GM19467 (cell line): ENCODE measurements at regions not wholly inside any gene's neighbourhood (a gene's known extent, or its start where the extent isn't known, plus 50 kb on each side); places are given as distances from the start of the nearest gene placed in this dataset.

Experiments
- ATAC-seq: cut with Tn5 transposase; IDR thresholded peaks from one replicate; pipeline ENCODE4 v1.9.1; 2021; ENCODE audit warnings: mild to moderate bottlenecking, moderate library complexity; ENCODE audit not compliant: unreplicated experiment

DNA sequence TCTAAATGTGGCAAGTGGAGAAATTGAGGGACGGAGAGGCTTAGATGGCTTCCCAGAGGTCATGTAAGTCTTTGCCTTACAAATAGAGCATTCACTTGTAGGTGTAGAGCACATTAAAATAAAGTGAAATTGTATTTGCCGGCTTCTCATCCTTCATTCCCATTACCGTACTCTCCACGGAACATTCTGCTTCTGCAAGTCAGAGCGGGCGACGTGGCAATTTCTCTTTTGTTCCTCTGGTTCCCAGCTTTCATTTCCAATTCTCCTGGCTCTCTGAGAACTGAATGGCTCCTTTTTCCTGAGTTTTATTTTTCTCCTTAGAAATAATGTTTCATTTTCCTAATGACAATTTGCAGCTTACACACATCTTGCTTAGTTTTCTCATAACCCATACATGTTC, 51.3 kb upstream of the PFKP start:
- no peak for ATAC-seq

GRCh38 chr10:3014968-3015367, 52.4 kb upstream of the PFKP start:
- ATAC-seq: no peak

GRCh38 chr10:3012223-3012622, 55.1 kb upstream of the PFKP start:
- ATAC-seq: no peak

- ATAC-seq: no peak
Measured at GRCh38 chr10:3010816-3011460, 56.4 kb upstream of the PFKP start.

DNA sequence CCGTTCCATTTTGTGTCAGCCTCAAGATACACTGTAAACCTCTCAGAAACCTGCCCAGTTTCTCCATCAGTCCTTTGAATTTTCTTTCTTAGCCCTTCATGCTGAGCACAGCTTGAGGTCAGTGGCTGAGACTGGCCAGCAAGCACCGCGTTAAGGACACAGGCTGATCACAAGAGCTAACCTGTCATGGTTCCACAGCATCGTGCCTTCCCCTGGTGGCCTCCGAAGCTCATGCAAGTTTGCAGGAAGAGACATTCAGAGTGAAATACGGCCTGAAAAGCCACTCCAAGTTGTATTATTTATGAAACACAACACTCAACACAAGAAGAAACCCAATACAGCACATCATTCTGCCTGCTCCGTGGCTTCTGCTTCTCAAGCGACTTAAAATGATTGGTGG, 57.0 kb upstream of the PFKP start:
- no peak for ATAC-seq

DNA sequence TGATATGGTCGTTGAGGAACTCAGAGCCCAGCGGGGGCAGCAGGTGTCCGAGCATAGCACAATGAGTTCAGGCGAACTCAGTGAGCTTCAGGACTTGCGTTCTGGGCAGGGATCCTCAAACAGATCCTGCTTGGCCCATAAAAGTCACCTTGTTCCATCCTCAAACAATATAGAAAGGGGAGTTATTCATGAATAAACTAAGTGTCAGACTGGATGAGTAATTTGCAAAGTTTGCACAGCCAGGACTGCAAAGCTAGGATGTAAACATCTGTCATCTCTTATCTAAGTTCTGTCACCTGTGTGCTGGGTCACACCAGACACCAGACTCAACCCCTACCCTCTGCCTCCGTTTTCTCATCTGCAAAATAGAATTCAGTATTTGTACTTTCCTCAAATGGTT, 58.0 kb upstream of the PFKP start:
- no peak for ATAC-seq

- ATAC-seq: no peak
Measured at GRCh38 chr10:3008518-3009195, 58.7 kb upstream of the PFKP start.

- ATAC-seq: no peak
Measured at GRCh38 chr10:3006607-3007006, 60.7 kb upstream of the PFKP start.

GRCh38 chr10:3006093-3006492, 61.3 kb upstream of the PFKP start:
- ATAC-seq: no peak

DNA sequence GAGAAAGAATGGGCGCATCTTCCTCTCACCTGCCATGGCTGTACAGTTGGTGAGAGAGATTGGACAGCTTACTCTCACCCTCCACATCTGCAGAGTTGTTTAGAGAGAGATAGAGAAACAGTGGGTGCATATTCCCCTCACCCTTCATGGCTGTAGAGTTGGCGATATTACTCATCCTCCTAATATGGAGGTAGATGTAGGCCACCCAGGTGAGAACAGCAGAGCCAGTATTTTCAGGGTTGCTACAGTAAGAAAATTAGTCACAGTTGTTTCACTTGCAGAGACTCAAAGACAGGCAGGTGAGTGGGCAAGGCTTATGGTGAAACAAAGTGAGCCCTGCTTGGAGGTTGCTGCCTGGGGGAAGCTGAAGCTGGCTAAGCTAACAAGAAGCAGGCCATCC, 65.0 kb upstream of the PFKP start:
- no peak for ATAC-seq

DNA sequence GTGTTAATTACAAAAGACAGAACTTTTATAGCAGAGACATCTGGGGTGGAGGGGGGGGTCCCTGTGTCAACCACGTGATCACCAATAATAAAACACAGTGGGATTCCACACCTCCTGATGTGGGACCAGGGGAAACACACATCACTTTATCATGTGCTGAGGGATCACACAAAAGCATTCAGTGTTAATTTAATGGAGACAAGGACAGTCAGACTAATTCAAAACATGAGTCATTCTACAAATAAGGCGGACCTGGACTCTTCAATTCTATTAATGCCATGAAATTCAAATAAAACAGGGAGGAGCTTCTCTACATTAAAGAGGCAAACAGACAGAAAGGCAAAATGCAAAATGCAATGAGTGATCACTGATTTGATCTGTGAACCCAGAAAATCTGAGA, 67.3 kb upstream of the PFKP start:
- no peak for ATAC-seq

GRCh38 chr10:2994221-2994961, 73.0 kb upstream of the PFKP start:
- ATAC-seq: no peak

GRCh38 chr10:2993636-2994035, 73.7 kb upstream of the PFKP start:
- no peak for ATAC-seq

GRCh38 chr10:2992401-2993198, 74.7 kb upstream of the PFKP start:
- no peak for ATAC-seq

DNA sequence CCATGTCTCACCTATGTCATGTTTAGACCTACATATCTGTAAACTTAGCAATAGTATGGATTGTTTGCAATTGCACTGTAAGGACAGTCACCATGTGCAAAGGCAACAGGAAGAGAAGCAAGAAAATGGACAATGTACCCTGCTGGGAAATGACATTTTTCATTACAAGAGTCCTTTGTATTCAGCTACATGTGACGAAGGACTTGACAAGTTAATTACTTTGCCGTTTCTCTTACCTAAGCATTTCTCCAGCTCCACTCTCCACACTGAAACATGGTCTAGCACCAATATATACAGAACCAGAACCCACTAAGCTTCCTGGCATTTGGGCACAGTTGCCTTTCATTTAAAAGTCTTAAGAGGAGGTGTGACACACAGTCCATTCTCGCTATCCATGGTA, 76.6 kb upstream of the PFKP start:
- ATAC-seq: no peak

DNA sequence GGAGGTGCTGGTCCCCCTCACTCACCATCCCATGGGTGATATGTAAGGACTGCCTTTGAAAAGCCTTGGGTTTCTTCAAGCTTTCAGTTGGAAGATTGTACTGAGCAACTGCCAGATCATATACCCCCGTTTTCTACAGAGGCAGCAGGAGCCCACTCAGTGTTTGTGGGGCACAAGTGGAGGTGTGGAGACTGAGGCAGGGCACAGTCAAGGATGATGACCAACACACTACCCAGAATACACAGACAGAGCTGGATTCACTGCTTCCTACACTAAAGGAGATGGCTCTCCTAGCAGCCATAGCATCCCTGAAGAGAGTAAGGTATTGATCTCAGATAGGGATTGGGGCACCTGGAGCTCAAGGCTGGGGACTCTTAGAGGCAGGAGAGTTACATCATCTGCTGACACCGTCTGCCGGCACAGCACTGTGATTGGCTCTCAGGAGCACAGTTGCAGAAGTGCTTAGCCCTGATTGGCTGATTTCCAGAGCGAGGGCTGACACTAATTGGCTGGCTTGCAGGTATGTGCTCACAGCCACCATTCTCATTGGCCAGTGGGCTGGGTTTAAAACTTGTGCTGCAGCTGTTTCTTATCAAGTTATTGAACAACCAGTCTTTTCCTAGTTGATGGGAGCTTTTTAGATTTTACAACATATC, 77.9 kb upstream of the PFKP start:
- no peak for ATAC-seq

DNA sequence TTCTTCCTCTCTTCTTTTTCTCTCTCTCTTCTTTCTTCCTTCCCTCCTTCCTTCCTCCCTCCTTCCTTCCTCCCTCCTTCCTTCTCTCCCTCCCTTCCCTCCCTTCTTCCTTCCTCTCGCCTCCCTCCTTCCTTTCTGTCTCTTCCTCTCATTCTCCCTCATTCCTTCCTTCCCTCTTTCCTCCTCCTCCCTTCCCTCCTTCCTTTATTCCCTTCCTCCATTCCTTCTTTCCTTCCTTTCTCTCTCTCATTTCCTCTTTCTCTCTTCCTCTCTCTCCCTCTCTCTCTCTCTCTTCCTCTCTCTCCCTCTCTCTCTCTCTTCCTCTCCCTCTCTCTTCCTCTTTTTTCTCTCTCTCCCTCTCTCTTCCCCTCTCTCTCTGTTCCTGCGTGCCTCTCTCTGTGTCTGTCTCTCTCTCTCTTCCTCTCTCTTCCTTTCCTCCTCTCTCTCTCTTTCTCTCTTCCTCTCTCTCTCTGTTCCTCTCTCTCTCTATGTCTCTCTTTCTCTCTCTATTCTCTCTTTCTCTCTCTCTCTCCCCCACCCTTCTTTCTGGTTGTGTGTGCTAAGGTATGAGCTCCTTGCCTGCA, 80.1 kb upstream of the PFKP start:
- no peak for ATAC-seq

GRCh38 chr10:2986391-2986801, 81.0 kb upstream of the PFKP start:
- ATAC-seq: no peak

GRCh38 chr10:2985729-2986232, 81.6 kb upstream of the PFKP start:
- no peak for ATAC-seq

DNA sequence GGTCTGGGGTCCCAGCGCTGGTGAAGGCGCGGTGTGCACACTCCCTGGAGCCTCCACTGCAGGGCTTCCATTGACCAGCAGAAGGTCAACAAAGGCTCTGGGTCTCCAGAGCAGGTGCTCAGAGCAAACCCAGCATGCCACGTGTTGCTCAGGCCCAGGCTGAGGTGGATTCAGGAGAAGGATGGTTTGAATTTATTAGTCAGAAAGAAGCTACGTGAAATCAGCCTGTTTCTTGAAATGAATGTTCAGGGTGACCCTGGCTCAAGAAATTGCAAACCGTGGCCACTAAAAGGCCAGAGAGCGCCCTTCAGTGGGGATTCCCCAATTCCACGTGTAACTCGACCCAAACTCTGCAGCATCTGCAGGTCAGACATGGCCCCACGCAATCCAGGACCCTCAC, 82.7 kb upstream of the PFKP start:
- no peak for ATAC-seq
